Trophoblast cell (in vitro differentiated cells and primary cell): ENCODE measurements at regions not wholly inside any gene's neighbourhood (a gene's known extent, or its start where the extent isn't known, plus 50 kb on each side); places are given as distances from the start of the nearest gene placed in this dataset.
"Not testable (repeated sequence)": the region's sequence is repeated elsewhere in the genome, so short reads cannot be mapped to it uniquely, and the experiment has no call there.

Experiments
- DNase-seq, 2 donors: peaks; one replicate each; pipeline ENCODE4 v3.0.0-alpha.2; 2016
- H2AFZ ChIP-seq: 2 replicates; pipeline ENCODE4 v1.6.1; 2013; ENCODE audit warnings: low read length, moderate library complexity, mild to moderate bottlenecking; ENCODE audit not compliant: insufficient read depth, poor library complexity
- H2AK5ac ChIP-seq: 2 replicates; pipeline ENCODE4 v1.6.1; 2013; ENCODE audit warnings: mild to moderate bottlenecking, low read length
- H2BK120ac ChIP-seq: 2 replicates; pipeline ENCODE4 v1.6.1; 2013; ENCODE audit warnings: low read length, mild to moderate bottlenecking, moderate library complexity; ENCODE audit not compliant: insufficient read depth, poor library complexity
- H2BK12ac ChIP-seq: 2 replicates; pipeline ENCODE4 v1.6.1; 2013; ENCODE audit warnings: mild to moderate bottlenecking, low read length, moderate library complexity
- H2BK5ac ChIP-seq: 2 replicates; pipeline ENCODE4 v1.6.1; 2013; ENCODE audit warnings: low read length, low read depth, moderate library complexity, mild to moderate bottlenecking; ENCODE audit not compliant: poor library complexity
- H3K14ac ChIP-seq: 2 replicates; pipeline ENCODE4 v1.6.1; 2013; ENCODE audit warnings: mild to moderate bottlenecking, low read length
- H3K18ac ChIP-seq: 2 replicates; pipeline ENCODE4 v1.6.1; 2013; ENCODE audit warnings: mild to moderate bottlenecking, low read length
- H3K23ac ChIP-seq: 2 replicates; pipeline ENCODE4 v1.6.1; 2013; ENCODE audit warnings: low read length
- H3K27ac ChIP-seq: 2 replicates; pipeline ENCODE4 v1.5.1; 2013; ENCODE audit warnings: low read depth, mild to moderate bottlenecking, inconsistent platforms, low read length, moderate library complexity
- H3K27me3 ChIP-seq: 2 replicates; pipeline ENCODE4 v1.6.1; 2013; ENCODE audit warnings: inconsistent platforms, mild to moderate bottlenecking, low read length, moderate library complexity; ENCODE audit not compliant: insufficient read depth
- H3K36me3 ChIP-seq, 2 experiments: 1 replicate in 1 of 2; 2 replicates in 1 of 2; pipeline ENCODE4 v1.6.1; 2013; ENCODE audit warnings: low read length in 2 of 2, mild to moderate bottlenecking in 2 of 2, moderate library complexity in 1 of 2; ENCODE audit not compliant: insufficient read depth in 2 of 2, control insufficient read depth in 1 of 2
- H3K4ac ChIP-seq: 2 replicates; pipeline ENCODE4 v1.6.1; 2013; ENCODE audit warnings: low read depth, mild to moderate bottlenecking, low read length, moderate library complexity
- H3K4me1 ChIP-seq, 2 experiments: 1 replicate in 1 of 2; 2 replicates in 1 of 2; pipeline ENCODE4 v1.6.1; 2013; ENCODE audit warnings: low read length in 2 of 2, mild to moderate bottlenecking in 2 of 2, moderate library complexity in 1 of 2; ENCODE audit not compliant: insufficient read depth in 2 of 2, control insufficient read depth in 1 of 2
- H3K4me2 ChIP-seq: 2 replicates; pipeline ENCODE4 v1.6.1; 2013; ENCODE audit warnings: inconsistent platforms, mild to moderate bottlenecking, low read length, moderate library complexity
- H3K4me3 ChIP-seq: 2 replicates; pipeline ENCODE4 v1.5.1; 2013; ENCODE audit warnings: mild to moderate bottlenecking, low read depth, low read length, inconsistent platforms
- H3K79me1 ChIP-seq: one replicate; pipeline ENCODE4 v1.6.1; 2013; ENCODE audit warnings: low read length
- H3K79me2 ChIP-seq: 2 replicates; pipeline ENCODE4 v1.6.1; 2013; ENCODE audit warnings: low read length, mild to moderate bottlenecking; ENCODE audit not compliant: control insufficient read depth, insufficient read depth, poor library complexity
- H3K9ac ChIP-seq: 2 replicates; pipeline ENCODE4 v1.6.1; 2013; ENCODE audit warnings: mild to moderate bottlenecking, low read length
- H3K9me3 ChIP-seq: 2 replicates; pipeline ENCODE4 v1.6.1; 2013; ENCODE audit warnings: low read depth, mild to moderate bottlenecking, control low read depth, inconsistent platforms, low read length; ENCODE audit not compliant: insufficient read depth
- H4K12ac ChIP-seq: 2 replicates; pipeline ENCODE4 v1.6.1; 2013; ENCODE audit warnings: low read depth, mild to moderate bottlenecking, low read length, moderate library complexity
- H4K8ac ChIP-seq: 2 replicates; pipeline ENCODE4 v1.6.1; 2013; ENCODE audit warnings: low read depth, mild to moderate bottlenecking, low read length, moderate library complexity
- H4K91ac ChIP-seq: one replicate; pipeline ENCODE4 v1.6.1; 2013; ENCODE audit warnings: low read depth, mild to moderate bottlenecking, low read length, moderate library complexity
- WGBS: extraction: QIAGEN DNeasy Blood & Tissue Kit; methylation state at CpG from one replicate; pipeline ENCODE4 v1.1.7; 2013; ENCODE audit warnings: missing lambda C conversion rate; ENCODE audit not compliant: insufficient read length, insufficient coverage; ENCODE audit errors: extremely low coverage; 5-methylcytosine and 5-hydroxymethylcytosine counted together

GRCh38 chr5:142399891-142400290, 75.1 kb upstream of the SPRY4 start:
- no peak overlapping the region for H3K14ac ChIP-seq
- WGBS: no CpG with 5 or more reads among the region's 2 CpGs
- H3K27ac ChIP-seq: no peak overlapping the region

GRCh38 chr5:142398730-142399055, 73.9 kb upstream of the SPRY4 start:
- Histone ChIP-seq H4K12ac (no peak overlapping the region), H3K27ac (no peak overlapping the region), H3K79me1 (no peaks in the 10 kb centered on the region), H3K36me3 (no peaks in the 10 kb centered on the region), H2AK5ac (no peak overlapping the region), H3K14ac (no peak overlapping the region), H3K4me1 (peaks cover 0 to 2% of the 10 kb centered on the region in 2 experiments), H3K79me2 (no peaks in the 10 kb centered on the region), H4K91ac (no peak overlapping the region), H3K27me3 (peaks cover 3% of the 10 kb centered on the region), H2BK5ac (no peak overlapping the region), H3K4me3 (no peak overlapping the region), H3K23ac (no peak overlapping the region), H2AFZ (no peak overlapping the region), H3K18ac (no peak overlapping the region), H2BK120ac (no peak overlapping the region), H3K9ac (no peak overlapping the region), H4K8ac (no peak overlapping the region), H2BK12ac (no peak overlapping the region), H3K9me3 (peaks cover 9% of the 10 kb centered on the region), H3K4ac (no peak overlapping the region), H3K4me2 (no peak overlapping the region)
- no CpG with 5 or more reads among the region's 3 CpGs for WGBS
- DNase-seq: no peak

More at GRCh38 chr5:142399891-142400290, 75.1 kb upstream of the SPRY4 start:
- Histone ChIP-seq H3K79me1 (peaks cover 6% of the 10 kb centered on the region), H3K36me3 (no peaks in the 10 kb centered on the region), H3K4ac (no peak overlapping the region), H2BK5ac (no peak overlapping the region), H2AK5ac (no peak overlapping the region), H3K27me3 (peaks cover 3% of the 10 kb centered on the region), H3K4me1 (peaks cover 4 to 7% of the 10 kb centered on the region in 2 experiments), H4K8ac (no peak overlapping the region), H3K9me3 (peaks cover 4% of the 10 kb centered on the region), H3K4me2 (no peak overlapping the region), H3K18ac (no peak overlapping the region), H2BK12ac (no peak overlapping the region), H4K91ac (no peak overlapping the region), H3K79me2 (no peaks in the 10 kb centered on the region), H4K12ac (no peak overlapping the region), H2BK120ac (no peak overlapping the region), H3K23ac (no peak overlapping the region), H3K9ac (no peak overlapping the region), H2AFZ (no peak overlapping the region), H3K4me3 (no peak overlapping the region)
- no peak for DNase-seq

- H4K8ac ChIP-seq, H3K4me2 ChIP-seq, H3K27ac ChIP-seq, H3K14ac ChIP-seq, H3K9me3 ChIP-seq, H3K36me3 ChIP-seq, H3K79me2 ChIP-seq, H3K4me1 ChIP-seq, H2BK120ac ChIP-seq, H4K91ac ChIP-seq, H3K79me1 ChIP-seq, H3K18ac ChIP-seq, H3K4me3 ChIP-seq, H2BK12ac ChIP-seq, H3K9ac ChIP-seq, DNase-seq, H3K27me3 ChIP-seq, H3K23ac ChIP-seq, H4K12ac ChIP-seq, H2AFZ ChIP-seq, H2AK5ac ChIP-seq, H2BK5ac ChIP-seq, H3K4ac ChIP-seq: not testable (repeated sequence)
- WGBS: no CpG with 5 or more reads among the region's 13 CpGs
Measured at GRCh38 chr5:142398011-142398729, 73.3 kb upstream of the SPRY4 start.

GRCh38 chr5:142397178-142397577, 72.4 kb upstream of the SPRY4 start:
- no peak overlapping the region for H3K4me2 ChIP-seq
- H2BK5ac ChIP-seq: no peak overlapping the region
- no peaks in the 10 kb centered on the region for H3K79me2 ChIP-seq
- no peak overlapping the region for H2AK5ac ChIP-seq
- no peak overlapping the region for H3K4ac ChIP-seq
- no peaks in the 10 kb centered on the region for H3K36me3 ChIP-seq
- no peak overlapping the region for H2BK120ac ChIP-seq
- H2AFZ ChIP-seq: no peak overlapping the region
- no peaks in the 10 kb centered on the region for H3K4me1 ChIP-seq
- no peaks in the 10 kb centered on the region for H3K79me1 ChIP-seq
- H4K8ac ChIP-seq: no peak overlapping the region
- H3K9me3 ChIP-seq: peaks cover 9% of the 10 kb centered on the region
- H4K91ac ChIP-seq: no peak overlapping the region
- no peak for DNase-seq
- no peak overlapping the region for H4K12ac ChIP-seq
- H3K9ac ChIP-seq: no peak overlapping the region
- H3K4me3 ChIP-seq: no peak overlapping the region
- WGBS: no CpG with 5 or more reads among the region's 3 CpGs
- H3K23ac ChIP-seq: no peak overlapping the region
- no peak overlapping the region for H3K27ac ChIP-seq
- H3K18ac ChIP-seq: no peak overlapping the region
- H2BK12ac ChIP-seq: no peak overlapping the region
- peaks cover 3% of the 10 kb centered on the region for H3K27me3 ChIP-seq
- no peak overlapping the region for H3K14ac ChIP-seq
